LNCAP (cell line): ENCODE measurements at regions not wholly inside any gene's neighbourhood (a gene's known extent, or its start where the extent isn't known, plus 50 kb on each side); places are given as distances from the start of the nearest gene placed in this dataset.

Source experiments
- TF ChIP-seq, protein P1 (sequence below): fragments of 450-650 bp; IDR thresholded peaks from 2 replicates; pipeline ENCODE4 v1.5.1; 2017; ENCODE audit warnings: mild to moderate bottlenecking

DNA sequence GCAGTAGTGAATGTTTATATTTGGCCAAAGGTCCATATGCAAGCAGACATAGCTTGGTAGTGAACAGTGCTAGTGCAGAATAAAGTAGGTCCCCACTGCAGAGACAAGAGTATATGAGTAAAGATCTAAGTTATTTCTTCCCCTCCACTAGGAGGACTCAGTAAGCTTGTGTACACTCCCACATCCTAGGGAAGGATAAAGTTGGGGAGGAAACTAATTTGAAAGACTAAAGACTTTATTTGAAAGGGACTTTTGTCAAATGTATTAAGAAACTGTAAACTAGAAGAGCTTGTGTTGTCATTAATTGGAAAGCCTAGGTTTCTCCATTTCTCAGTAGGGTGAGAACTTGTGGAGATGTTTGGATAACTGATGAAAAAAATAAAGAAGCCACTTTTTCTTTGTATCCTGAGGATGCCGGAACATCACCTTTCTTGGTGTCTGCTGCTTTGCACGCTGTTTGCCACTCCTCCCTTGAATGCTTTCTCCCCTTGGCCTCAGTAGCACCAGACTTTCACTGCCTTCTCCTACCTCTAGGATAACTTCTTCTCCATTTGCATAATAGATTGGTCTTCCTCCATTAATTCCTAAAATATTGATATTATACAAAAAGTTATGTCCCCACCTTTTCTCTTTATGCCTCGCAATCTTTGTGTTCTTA lies 329.0 kb downstream of the PARP8 start:
- TF ChIP-seq, protein P1, sequence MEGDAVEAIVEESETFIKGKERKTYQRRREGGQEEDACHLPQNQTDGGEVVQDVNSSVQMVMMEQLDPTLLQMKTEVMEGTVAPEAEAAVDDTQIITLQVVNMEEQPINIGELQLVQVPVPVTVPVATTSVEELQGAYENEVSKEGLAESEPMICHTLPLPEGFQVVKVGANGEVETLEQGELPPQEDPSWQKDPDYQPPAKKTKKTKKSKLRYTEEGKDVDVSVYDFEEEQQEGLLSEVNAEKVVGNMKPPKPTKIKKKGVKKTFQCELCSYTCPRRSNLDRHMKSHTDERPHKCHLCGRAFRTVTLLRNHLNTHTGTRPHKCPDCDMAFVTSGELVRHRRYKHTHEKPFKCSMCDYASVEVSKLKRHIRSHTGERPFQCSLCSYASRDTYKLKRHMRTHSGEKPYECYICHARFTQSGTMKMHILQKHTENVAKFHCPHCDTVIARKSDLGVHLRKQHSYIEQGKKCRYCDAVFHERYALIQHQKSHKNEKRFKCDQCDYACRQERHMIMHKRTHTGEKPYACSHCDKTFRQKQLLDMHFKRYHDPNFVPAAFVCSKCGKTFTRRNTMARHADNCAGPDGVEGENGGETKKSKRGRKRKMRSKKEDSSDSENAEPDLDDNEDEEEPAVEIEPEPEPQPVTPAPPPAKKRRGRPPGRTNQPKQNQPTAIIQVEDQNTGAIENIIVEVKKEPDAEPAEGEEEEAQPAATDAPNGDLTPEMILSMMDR = peak; percentile 34; the same call in 1 of the 2 replicates

DNA sequence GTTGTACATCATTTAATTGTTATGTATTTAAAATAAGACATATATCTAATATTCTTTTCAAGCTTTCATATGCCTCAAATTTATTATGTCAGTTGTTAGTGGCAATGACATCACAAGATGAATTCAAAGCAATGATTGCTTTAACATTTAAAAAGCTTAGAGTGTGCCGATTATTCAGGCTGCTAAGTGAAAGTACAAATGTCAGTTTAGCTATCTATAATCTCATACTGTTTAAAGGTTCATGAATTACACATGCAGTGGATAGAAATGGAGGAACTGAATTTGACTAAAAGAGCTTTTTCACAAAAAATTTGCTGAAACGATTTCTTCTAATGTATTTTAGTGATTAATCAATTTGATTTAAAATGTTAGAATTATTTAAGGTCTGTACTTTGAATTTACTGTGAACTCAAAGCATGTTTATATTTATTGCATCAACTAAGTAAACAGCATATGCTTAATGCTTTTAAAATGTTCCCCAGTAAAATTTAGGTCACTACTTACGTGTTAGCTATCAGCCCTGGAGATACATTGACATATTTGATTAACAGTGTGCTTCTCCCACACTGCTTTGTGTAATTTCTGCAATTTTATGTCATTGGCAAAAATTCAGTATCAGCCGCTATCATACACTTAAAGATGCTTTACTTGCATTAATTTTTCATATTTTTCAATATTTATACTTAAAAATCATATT lies 334.9 kb downstream of the PARP8 start:
- TF ChIP-seq, protein P1 = no peak

DNA sequence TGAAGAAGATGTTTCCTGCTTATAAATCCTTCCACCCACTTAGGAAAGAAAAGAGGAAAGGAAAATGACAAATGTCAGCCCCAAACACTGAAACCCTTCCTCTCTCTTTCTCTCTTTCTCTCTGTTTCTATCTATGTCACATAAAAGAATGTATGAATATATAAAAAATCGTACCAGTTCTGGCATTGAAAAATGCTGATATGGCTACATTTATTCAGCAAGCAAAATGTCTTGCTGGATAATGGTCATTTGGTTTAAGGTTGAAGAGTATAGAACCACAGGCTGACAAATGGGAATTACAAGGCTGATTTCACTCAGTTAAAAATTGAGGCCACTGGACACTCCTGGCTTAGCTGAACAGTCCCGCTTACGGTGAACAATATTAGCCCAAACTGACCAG lies 335.9 kb downstream of the PARP8 start:
- TF ChIP-seq, protein P1 = no peak

DNA sequence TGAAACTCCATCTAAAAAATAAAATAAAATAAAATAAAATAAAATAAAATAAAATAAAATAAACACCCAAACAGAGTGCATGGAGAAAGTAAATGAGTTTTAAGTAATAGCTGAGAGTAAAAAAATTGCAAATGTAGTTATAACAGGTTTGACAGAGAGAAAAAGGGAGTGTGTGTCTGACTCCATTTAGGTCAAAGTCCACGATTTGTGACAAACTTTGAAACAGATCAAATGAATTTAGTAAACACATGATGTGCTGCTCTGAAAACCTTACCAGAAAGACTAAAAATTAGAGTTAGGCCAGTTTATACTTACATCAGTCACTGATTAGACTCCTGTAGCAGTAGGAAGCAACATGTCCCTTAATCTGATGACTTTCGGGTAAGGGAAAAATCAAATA lies 346.6 kb downstream of the PARP8 start:
- TF ChIP-seq, protein P1 = no peak

DNA sequence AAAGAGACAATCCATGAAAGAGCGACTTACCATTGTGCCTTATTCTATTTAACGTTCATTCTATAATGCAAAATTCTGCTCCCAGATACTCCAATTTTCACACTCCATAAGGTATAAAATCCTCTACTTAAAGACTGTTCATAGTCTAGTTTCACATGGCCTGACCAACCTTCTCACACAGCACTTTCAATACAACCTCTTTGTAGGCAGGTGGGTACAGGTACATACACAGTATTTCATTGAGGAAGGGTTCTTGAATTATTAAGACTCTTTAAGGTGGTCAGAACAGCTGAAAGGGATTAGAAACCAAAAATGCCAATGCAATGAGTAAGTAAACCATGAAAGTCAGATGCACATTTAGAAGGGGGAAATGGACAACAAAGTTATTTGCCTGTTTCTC lies 352.0 kb downstream of the PARP8 start:
- TF ChIP-seq, protein P1 = no peak

DNA sequence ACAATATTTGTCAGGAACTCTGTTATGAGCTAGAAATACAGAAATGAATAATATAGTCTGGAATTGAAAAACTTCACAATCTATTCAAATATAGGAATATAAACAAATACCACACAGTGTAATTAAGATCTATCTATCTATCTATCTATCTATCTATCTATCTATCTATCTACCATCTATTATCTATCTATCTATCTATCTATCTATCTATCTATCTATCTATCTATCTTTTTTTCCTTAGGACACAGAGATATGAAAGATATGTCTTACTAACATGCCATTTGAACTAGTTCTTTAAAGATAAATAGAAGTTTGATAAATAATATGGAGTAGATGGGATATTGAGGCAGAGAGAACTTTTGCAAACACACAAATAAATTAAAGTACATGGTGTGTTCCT lies 357.8 kb downstream of the PARP8 start:
- TF ChIP-seq, protein P1 = no peak

DNA sequence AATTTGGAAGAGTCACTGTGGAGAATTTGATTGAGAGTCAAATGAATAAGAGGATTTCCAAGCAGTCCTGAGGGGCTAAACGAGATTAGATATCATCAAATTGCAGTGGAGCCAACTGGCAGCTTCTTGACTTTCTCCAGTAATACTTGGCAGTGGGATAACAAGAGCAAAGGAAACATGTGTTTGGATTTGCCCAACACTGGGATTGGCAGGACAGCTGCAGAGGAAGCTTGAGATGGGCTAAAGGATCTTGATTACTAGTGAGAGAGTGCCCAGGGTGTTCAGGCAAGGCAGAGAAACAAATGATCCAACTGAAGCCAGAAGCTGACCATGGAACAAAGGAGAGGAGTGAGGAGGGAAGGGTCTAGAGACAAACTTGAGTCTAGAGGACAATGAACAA lies 356.0 kb upstream of the ISL1 start:
- TF ChIP-seq, protein P1 = no peak
